IMR-90 (cell line): ENCODE measurements at regions not wholly inside any gene's neighbourhood (a gene's known extent, or its start where the extent isn't known, plus 50 kb on each side); places are given as distances from the start of the nearest gene placed in this dataset.
A peak's percentile ranks its signal among the peaks of the same experiment; 100 is the strongest.

ENCODE experiments used
- ATAC-seq: fragments of 200-7000 bp; cut with Tn5 transposase; 2 replicates; pipeline ENCODE4 v1.9.1; 2020; ENCODE audit warnings: low read depth, mild to moderate bottlenecking, moderate library complexity
- BruUV-seq: library from RNA; stranded (reverse); fragments of 400-500 nt; replicated peaks from 2 replicates; lab custom pipeline; 2021; lab: Mats Ljungman, UMichigan
- CTCF ChIA-PET: fragments of 300-600 bp; formaldehyde crosslinking; extraction: SDS; loops from one replicate; lab custom pipeline; 2021; ENCODE audit warnings: antibody characterized with exemption; lab: Yijun Ruan, JAX
- POLR2A ChIA-PET: fragments of 300-600 bp; sonication (Branson Sonifier 250); formaldehyde crosslinking; loops from one replicate; lab custom pipeline; 2022; ENCODE audit warnings: antibody characterized with exemption; ENCODE audit not compliant: unreplicated experiment; lab: Charles Lee
- DNase-seq: peaks from one replicate; pipeline ENCODE4 v3.0.0; 2013
- H2AFZ ChIP-seq: replicated peaks from 2 replicates; pipeline ENCODE3; 2013; ENCODE audit warnings: low read length, mild to moderate bottlenecking; ENCODE audit not compliant: poor library complexity
- H2AK5ac ChIP-seq: 2 replicates; pipeline ENCODE4 v1.6.1; 2013; ENCODE audit warnings: low read depth, low read length, inconsistent platforms
- H2AK9ac ChIP-seq: replicated peaks from 2 replicates; pipeline ENCODE3; 2013; ENCODE audit warnings: mild to moderate bottlenecking, low read depth, low read length, moderate library complexity; ENCODE audit not compliant: poor library complexity
- H2BK120ac ChIP-seq: 2 replicates; pipeline ENCODE4 v1.6.1; 2013; ENCODE audit warnings: low read depth, low read length, inconsistent platforms
- H2BK15ac ChIP-seq: 3 replicates; pipeline ENCODE4 v1.6.1; 2013; ENCODE audit warnings: low read depth, low read length, inconsistent platforms
- H2BK20ac ChIP-seq: 2 replicates; pipeline ENCODE4 v1.6.1; 2013; ENCODE audit warnings: low read depth, mild to moderate bottlenecking, inconsistent platforms, low read length, moderate library complexity
- H2BK5ac ChIP-seq: 2 replicates; pipeline ENCODE4 v1.6.1; 2013; ENCODE audit warnings: mild to moderate bottlenecking, low read depth, low read length, inconsistent platforms; ENCODE audit not compliant: poor library complexity, severe bottlenecking
- H3K14ac ChIP-seq: replicated peaks from 2 replicates; pipeline ENCODE4 v1.6.1; 2013; ENCODE audit warnings: low read depth, low read length, inconsistent platforms
- H3K18ac ChIP-seq: 2 replicates; pipeline ENCODE4 v1.6.1; 2013; ENCODE audit warnings: low read depth, low read length, control low read depth
- H3K23ac ChIP-seq: 2 replicates; pipeline ENCODE4 v1.6.1; 2013; ENCODE audit warnings: low read depth, low read length, inconsistent platforms
- H3K27ac ChIP-seq: 2 replicates; pipeline ENCODE4 v1.5.1; 2013; ENCODE audit warnings: mild to moderate bottlenecking, control low read depth, low read length; ENCODE audit not compliant: insufficient read depth
- H3K27me3 ChIP-seq: 2 replicates; pipeline ENCODE4 v1.6.1; 2013; ENCODE audit warnings: low read length; ENCODE audit not compliant: control insufficient read depth, insufficient read depth
- H3K36me3 ChIP-seq: 2 replicates; pipeline ENCODE4 v1.6.1; 2013; ENCODE audit warnings: low read length, mixed read lengths; ENCODE audit not compliant: control insufficient read depth, insufficient read depth
- H3K4ac ChIP-seq: 2 replicates; pipeline ENCODE4 v1.6.1; 2013; ENCODE audit warnings: low read depth, low read length, inconsistent platforms
- H3K4me1 ChIP-seq: 2 replicates; pipeline ENCODE4 v1.6.1; 2013; ENCODE audit warnings: low read length, mixed read lengths; ENCODE audit not compliant: control insufficient read depth, insufficient read depth
- H3K4me2 ChIP-seq: 2 replicates; pipeline ENCODE4 v1.6.1; 2013; ENCODE audit warnings: low read depth, mild to moderate bottlenecking, control low read depth, low read length, moderate library complexity
- H3K4me3 ChIP-seq: 2 replicates; pipeline ENCODE4 v1.5.1; 2013; ENCODE audit warnings: low read depth, mild to moderate bottlenecking, control low read depth, low read length, moderate library complexity; ENCODE audit not compliant: insufficient read depth
- H3K56ac ChIP-seq: 2 replicates; pipeline ENCODE4 v1.6.1; 2013; ENCODE audit warnings: low read length, inconsistent platforms; ENCODE audit not compliant: insufficient read depth; ENCODE audit errors: extremely low read depth
- H3K79me1 ChIP-seq, 2 experiments: 2 replicates each; pipeline ENCODE4 v1.6.1; 2013; ENCODE audit warnings: low read length in 2 of 2, inconsistent platforms in 1 of 2, low read depth in 1 of 2
- H3K9ac ChIP-seq: 2 replicates; pipeline ENCODE4 v1.6.1; 2013; ENCODE audit warnings: low read depth, low read length, control low read depth
- H3K9me1 ChIP-seq: 2 replicates; pipeline ENCODE4 v1.6.1; 2013; ENCODE audit warnings: low read length, inconsistent platforms; ENCODE audit not compliant: insufficient read depth
- H3K9me3 ChIP-seq: 2 replicates; pipeline ENCODE4 v1.6.1; 2013; ENCODE audit warnings: low read length; ENCODE audit not compliant: control insufficient read depth, insufficient read depth
- H4K20me1 ChIP-seq: 2 replicates; pipeline ENCODE4 v1.6.1; 2013; ENCODE audit warnings: low read length, inconsistent platforms; ENCODE audit not compliant: insufficient read depth
- H4K5ac ChIP-seq: 2 replicates; pipeline ENCODE4 v1.6.1; 2013; ENCODE audit warnings: mild to moderate bottlenecking, low read depth, low read length, control low read depth
- H4K8ac ChIP-seq, 2 experiments: 2 replicates each; pipeline ENCODE4 v1.6.1; 2013; ENCODE audit warnings: low read depth in 2 of 2, low read length in 2 of 2, control low read depth in 1 of 2, inconsistent platforms in 1 of 2
- H4K91ac ChIP-seq: 2 replicates; pipeline ENCODE4 v1.6.1; 2013; ENCODE audit warnings: low read depth, low read length, inconsistent platforms; ENCODE audit not compliant: insufficient read depth
- CEBPB ChIP-seq: IDR thresholded peaks from 2 replicates; pipeline ENCODE4 v1.6.1; 2012; ENCODE audit warnings: low read depth, low read length, improper control_type of control experiment
- POLR2A ChIP-seq: IDR thresholded peaks from 2 replicates; pipeline ENCODE4 v1.6.1; 2012; ENCODE audit warnings: mild to moderate bottlenecking, low read depth, low read length
- RAD21 ChIP-seq: IDR thresholded peaks from 2 replicates; pipeline ENCODE4 v1.6.1; 2012; ENCODE audit warnings: low read length, improper control_type of control experiment
- SMC3 ChIP-seq: fragments of 150-350 bp; IDR thresholded peaks from 2 replicates; pipeline ENCODE4 v1.6.1; 2016; ENCODE audit warnings: low read depth, mild to moderate bottlenecking, antibody characterized with exemption, low read length, moderate library complexity
- WGBS, 2 experiments: methylation state at CpG; one replicate each; pipeline versions ENCODE4 v1.1.5 to v1.1.7; 2013; ENCODE audit warnings: missing lambda C conversion rate in 2 of 2; ENCODE audit not compliant: insufficient read length in 1 of 2; ENCODE audit errors: extremely low coverage in 2 of 2; 5-methylcytosine and 5-hydroxymethylcytosine counted together
- dilution Hi-C: fragments of 300-500 bp; cut with HindIII; formaldehyde crosslinking; loops from one replicate; pipeline ENCODE4 v1.14.3; 2018; ENCODE audit warnings: low sequenced_read_pairs; ENCODE audit not compliant: unreplicated experiment
- in situ Hi-C: fragments of 300-500 bp; cut with MboI; formaldehyde crosslinking; loops from 3 replicates; pipeline ENCODE4 v1.14.3; 2019; ENCODE audit warnings: low sequenced_read_pairs, inconsistent platforms, mixed read lengths
- intact Hi-C: fragments of 100-400 bp; cut with micrococcal nuclease; formaldehyde crosslinking; loops from 2 replicates; pipeline ENCODE4 v1.10.0; 2022

DNA sequence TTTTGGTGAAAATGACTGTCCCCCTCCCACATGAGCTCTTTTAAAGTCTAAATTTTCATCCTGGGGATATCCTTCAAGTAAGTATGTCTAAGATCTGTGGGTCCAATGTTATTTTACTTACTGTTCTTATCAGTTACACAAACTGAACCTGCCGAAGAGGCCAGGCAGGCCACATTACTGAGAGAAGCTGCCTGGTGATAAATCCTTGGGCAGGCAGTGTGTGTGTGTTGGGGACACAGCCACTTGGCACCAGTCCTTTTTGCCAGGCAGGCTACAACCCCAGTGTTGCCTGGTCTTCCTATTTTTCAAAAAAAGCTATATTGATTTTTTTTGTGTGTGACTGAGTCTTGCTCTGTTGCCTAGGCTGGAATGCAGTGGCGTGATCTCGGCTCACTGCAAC is 50.6 kb upstream of the RASA2 start:
- POLR2A ChIA-PET = interaction anchor here (0.6 kb wide), 1 partner anchor 70 kb away, joined by 4 read pairs; no protein-coding TSS in a partner anchor
- dilution Hi-C loops (no loop called here), in situ Hi-C loops (no loop called here), intact Hi-C loops (no loop called here)
- no peak overlapping the region for H3K18ac ChIP-seq
- no TSS peak for BruUV-seq
- H2BK15ac ChIP-seq = no peak overlapping the region
- ATAC-seq = no peak
- H2AFZ ChIP-seq = no peak overlapping the region
- H2AK5ac ChIP-seq = no peak overlapping the region
- WGBS, 2 experiments = no CpG with 5 or more reads among the region's 3 CpGs
- no peaks in the 10 kb centered on the region for H3K27me3 ChIP-seq
- no peak overlapping the region for H2BK5ac ChIP-seq
- no peaks in the 10 kb centered on the region for H4K20me1 ChIP-seq
- H2AK9ac ChIP-seq = no peak overlapping the region
- no peak overlapping the region for H3K4me3 ChIP-seq
- H3K9ac ChIP-seq = no peak overlapping the region
- peak overlapping the region; percentile 27 for H4K5ac ChIP-seq
- no peak overlapping the region for H3K4me2 ChIP-seq
- peak overlapping the region; percentile 42; the same call in 1 of the 2 replicates for H3K4ac ChIP-seq
- H2BK120ac ChIP-seq = no peak overlapping the region
- peak overlapping the region in 1 of 2 experiments; percentile 54; a peak in 2 of 4 replicates for H4K8ac ChIP-seq
- H2BK20ac ChIP-seq = no peak overlapping the region
- peak overlapping the region; percentile 30; the same call in 1 of the 2 replicates for H3K27ac ChIP-seq
- H4K91ac ChIP-seq = no peak overlapping the region
- no peak overlapping the region for H3K56ac ChIP-seq
- no peak for DNase-seq
- H3K4me1 ChIP-seq = peaks cover 18% of the 10 kb centered on the region
- CTCF ChIA-PET = interaction anchor here (0.7 to 1.1 kb wide), 3 partner anchors 11 to 72 kb away, joined by 3 to 5 read pairs (median 3); no protein-coding TSS in a partner anchor
- H3K23ac ChIP-seq = no peak overlapping the region
- H3K36me3 ChIP-seq = peaks cover 30% of the 10 kb centered on the region
- H3K79me1 ChIP-seq = peaks cover 34 to 78% of the 10 kb centered on the region in 2 experiments
- no peak overlapping the region for H3K14ac ChIP-seq
- no peaks in the 10 kb centered on the region for H3K9me3 ChIP-seq
- peaks cover 5% of the 10 kb centered on the region for H3K9me1 ChIP-seq
- TF ChIP-seq CEBPB (no peak), SMC3 (no peak), RAD21 (no peak), POLR2A (no peak)
